ENCODE measurements at regions not wholly inside any gene's neighbourhood (a gene's known extent, or its start where the extent isn't known, plus 50 kb on each side); places are given as distances from the start of the nearest gene placed in this dataset.

GRCh38 chr11:11701070-11701469 is 79.3 kb upstream of the GALNT18 start:
- no peaks in the 10 kb centered on the region for H3K9me3 ChIP-seq
- no peaks in the 10 kb centered on the region for H3K36me3 ChIP-seq
- H3K27ac ChIP-seq = no peak overlapping the region
- TF ChIP-seq POLR2A (IDR thresholded peaks at IDR 0.05) (no peak), CTCF (IDR thresholded peaks at IDR 0.05) (no peak), POLR2AphosphoS5 (IDR thresholded peaks at IDR 0.05) (no peak)
- no peaks in the 10 kb centered on the region for H3K27me3 ChIP-seq (replicated peaks; ENCODE audit: insufficient read depth)
- H3K4me3 ChIP-seq = no peak overlapping the region
- no peaks in the 10 kb centered on the region for H3K4me1 ChIP-seq (replicated peaks)
- intact Hi-C loops (cut with DNase I) = no loop called here
- no peak for DNase-seq (ENCODE audit: low spot score)
- 74% methylated on average over 4 of the region's 4 CpGs for WGBS

GRCh38 chr11:11697796-11698195 is 76.0 kb upstream of the GALNT18 start:
- TF ChIP-seq POLR2AphosphoS5 (IDR thresholded peaks at IDR 0.05) (no peak), CTCF (IDR thresholded peaks at IDR 0.05) (no peak), POLR2A (IDR thresholded peaks at IDR 0.05) (no peak)
- Histone ChIP-seq H3K4me1 (replicated peaks) (no peaks in the 10 kb centered on the region), H3K4me3 (no peak overlapping the region), H3K27ac (no peak overlapping the region), H3K36me3 (no peaks in the 10 kb centered on the region), H3K27me3 (replicated peaks; ENCODE audit: insufficient read depth) (no peaks in the 10 kb centered on the region), H3K9me3 (no peaks in the 10 kb centered on the region)
- 57% methylated on average over 1 of the region's 1 CpG for WGBS
- intact Hi-C loops (cut with DNase I) = no loop called here
- no peak for DNase-seq (ENCODE audit: low spot score)

GRCh38 chr11:11691296-11692151 is 69.7 kb upstream of the GALNT18 start:
- 64% methylated on average over 13 of the region's 13 CpGs for WGBS
- DNase-seq (ENCODE audit: low spot score) = no peak

GRCh38 chr11:11681536-11681935 is 59.7 kb upstream of the GALNT18 start:
- no peak overlapping the region for H3K4me3 ChIP-seq
- no peaks in the 10 kb centered on the region for H3K9me3 ChIP-seq
- DNase-seq (ENCODE audit: low spot score) = no peak
- H3K27me3 ChIP-seq (replicated peaks; ENCODE audit: insufficient read depth) = no peaks in the 10 kb centered on the region
- H3K36me3 ChIP-seq = no peaks in the 10 kb centered on the region
- H3K4me1 ChIP-seq (replicated peaks) = no peaks in the 10 kb centered on the region
- intact Hi-C loops (cut with DNase I) = no loop called here
- H3K27ac ChIP-seq = no peak overlapping the region
- TF ChIP-seq POLR2A (IDR thresholded peaks at IDR 0.05) (no peak), CTCF (IDR thresholded peaks at IDR 0.05) (no peak)

More at GRCh38 chr11:11691296-11692151, 69.7 kb upstream of the GALNT18 start:
- intact Hi-C loops (cut with DNase I) = no loop called here
- no peak overlapping the region for H3K27ac ChIP-seq
- no peaks in the 10 kb centered on the region for H3K4me1 ChIP-seq (replicated peaks)
- no peak for TF ChIP-seq POLR2A (IDR thresholded peaks at IDR 0.05)
- no peak for TF ChIP-seq POLR2AphosphoS5 (IDR thresholded peaks at IDR 0.05)
- TF ChIP-seq CTCF (IDR thresholded peaks at IDR 0.05) = no peak
- H3K4me3 ChIP-seq = no peak overlapping the region
- no peaks in the 10 kb centered on the region for H3K9me3 ChIP-seq
- no peaks in the 10 kb centered on the region for H3K36me3 ChIP-seq
- no peaks in the 10 kb centered on the region for H3K27me3 ChIP-seq (replicated peaks; ENCODE audit: insufficient read depth)
